HG03159 (cell line): ENCODE measurements at regions not wholly inside any gene's neighbourhood (a gene's known extent, or its start where the extent isn't known, plus 50 kb on each side); places are given as distances from the start of the nearest gene placed in this dataset.
A peak's percentile ranks its signal among the peaks of the same experiment; 100 is the strongest.
"Not testable (repeated sequence)": the region's sequence is repeated elsewhere in the genome, so short reads cannot be mapped to it uniquely, and the experiment has no call there.

Experiments used
- ATAC-seq: cut with Tn5 transposase; IDR thresholded peaks from one replicate; pipeline ENCODE4 v1.9.1; 2021; ENCODE audit warnings: mild to moderate bottlenecking, moderate library complexity; ENCODE audit not compliant: unreplicated experiment

DNA sequence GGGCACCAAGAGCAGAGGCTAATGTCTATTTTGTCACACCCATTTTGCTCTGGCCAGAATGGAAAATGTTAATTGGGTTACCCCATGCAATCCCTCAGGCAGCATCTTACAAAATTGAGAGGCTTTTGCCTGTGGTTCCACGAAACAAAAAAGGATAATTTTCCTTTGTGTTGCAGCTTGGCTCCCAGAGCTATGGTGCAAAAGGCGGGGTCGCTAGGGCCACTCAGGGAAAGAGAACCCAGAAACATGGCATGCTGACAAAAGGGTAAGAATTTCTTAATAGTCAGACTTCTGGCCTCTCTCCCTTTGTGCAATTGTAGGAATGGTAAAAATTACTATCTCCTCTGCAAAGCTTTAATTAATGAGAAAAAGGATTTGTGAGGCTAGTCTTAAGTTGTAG is 119.6 kb upstream of the BANK1 start:
- ATAC-seq: no peak

DNA sequence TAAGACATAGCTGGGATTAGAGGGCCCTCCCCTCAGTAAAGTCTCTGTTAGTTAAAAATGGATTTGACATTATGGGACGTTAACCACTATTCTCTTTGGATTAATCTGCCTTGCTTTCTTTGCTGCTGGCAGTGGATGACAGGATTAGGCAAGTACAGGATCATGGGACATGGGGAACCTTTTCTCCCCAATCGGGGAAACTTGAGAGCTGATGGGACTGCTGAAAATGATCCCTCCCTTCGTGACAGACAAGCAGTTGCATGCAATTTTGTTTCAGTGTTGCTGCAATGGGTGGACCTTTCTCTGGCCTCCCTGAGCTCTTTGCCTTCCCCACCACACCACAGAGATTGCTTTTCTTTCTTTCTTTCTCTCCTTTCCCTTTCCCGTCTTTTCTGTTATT is 120.2 kb upstream of the BANK1 start:
- ATAC-seq: no peak

DNA sequence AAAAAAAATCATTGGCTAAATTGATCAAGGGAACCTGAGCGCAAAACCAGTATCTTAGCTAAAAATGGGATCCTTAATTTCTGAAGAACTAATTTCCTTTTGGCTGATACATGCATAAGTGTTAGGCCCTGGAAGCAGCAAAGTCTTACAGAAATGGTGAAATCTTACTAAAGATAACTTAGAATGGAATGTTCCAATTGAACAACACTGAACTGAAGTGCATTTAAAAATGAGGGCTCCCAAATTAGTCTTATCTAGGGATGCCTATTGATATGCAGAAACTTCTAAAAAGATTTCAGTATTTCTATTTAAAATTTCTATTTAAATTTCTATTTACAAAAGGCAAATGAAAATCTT is 120.7 kb upstream of the BANK1 start:
- no peak for ATAC-seq

DNA sequence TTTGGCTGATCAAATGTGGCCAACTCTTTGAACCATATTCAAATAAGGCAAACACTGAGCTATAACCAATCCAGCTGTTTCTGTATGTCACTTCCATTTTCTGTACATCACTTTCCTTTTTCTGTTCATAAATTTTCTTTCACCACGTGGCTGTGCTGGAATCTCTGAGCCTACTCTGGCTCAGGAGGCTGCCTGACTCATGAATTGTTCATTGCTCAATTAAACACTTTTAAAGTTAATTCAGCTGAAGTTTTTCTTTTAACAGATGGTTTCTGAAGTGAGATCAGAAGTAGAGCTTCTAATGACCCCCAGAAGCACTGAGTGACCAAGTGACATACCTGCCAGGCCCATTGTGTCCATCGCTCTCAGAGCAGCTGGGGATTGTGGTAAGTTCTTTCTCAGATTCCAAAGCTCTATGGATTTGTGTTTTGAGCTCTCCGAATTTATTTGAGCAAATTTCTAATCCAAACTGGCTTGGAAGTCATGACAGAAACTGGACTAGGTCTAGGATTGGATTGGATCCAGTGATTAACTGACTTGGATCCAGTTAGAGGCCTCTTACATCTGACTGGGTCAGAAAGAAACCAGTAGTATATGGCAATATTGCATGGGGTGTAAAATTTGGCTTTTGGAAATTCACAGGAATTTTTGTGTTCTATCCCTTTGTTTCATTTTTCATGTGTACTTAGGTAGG is 121.2 kb upstream of the BANK1 start:
- no peak for ATAC-seq

- ATAC-seq: no peak
These were observed 123.2 kb upstream of the BANK1 start for GRCh38 chr4:101667348-101667747.

GRCh38 chr4:101660607-101661006 is 129.9 kb upstream of the BANK1 start:
- ATAC-seq: no peak

DNA sequence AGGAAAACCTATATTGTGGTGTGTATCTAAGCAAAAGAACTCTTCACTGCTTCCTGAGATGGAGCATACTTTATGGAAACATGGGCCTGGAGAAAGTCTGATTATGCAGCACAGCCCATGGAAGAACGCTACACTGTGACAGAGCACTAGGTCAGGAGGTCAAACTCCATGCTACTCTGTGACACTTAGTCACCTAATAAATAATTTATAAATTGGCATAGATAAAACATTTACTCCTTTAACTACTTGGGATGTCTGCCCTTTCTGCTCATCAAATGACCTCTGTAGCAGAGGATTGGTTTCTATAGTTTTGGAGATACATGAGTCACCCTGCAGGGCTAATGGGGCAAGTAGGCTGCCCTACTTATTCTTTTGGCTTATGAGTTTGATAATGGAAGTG is 134.7 kb upstream of the BANK1 start:
- no peak for ATAC-seq

DNA sequence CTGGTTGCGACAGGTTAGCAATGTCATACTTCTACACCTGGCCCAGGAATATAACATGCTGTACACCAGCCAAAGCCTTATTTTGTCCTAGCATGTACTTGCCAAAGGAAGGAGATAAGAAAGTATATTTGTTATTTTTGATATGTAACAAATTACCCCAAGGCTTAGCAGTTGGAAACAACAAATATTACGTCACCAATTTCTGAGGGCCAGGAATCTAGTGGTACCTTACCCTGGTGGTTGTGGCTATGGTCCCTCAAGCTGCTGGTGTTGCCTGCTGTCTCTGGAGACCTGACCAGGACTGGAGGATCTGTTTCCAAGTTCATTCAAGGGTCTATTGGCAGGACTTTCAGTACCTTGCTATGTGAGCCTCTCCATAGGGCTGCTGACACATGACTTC is 135.5 kb upstream of the BANK1 start:
- no peak for ATAC-seq

DNA sequence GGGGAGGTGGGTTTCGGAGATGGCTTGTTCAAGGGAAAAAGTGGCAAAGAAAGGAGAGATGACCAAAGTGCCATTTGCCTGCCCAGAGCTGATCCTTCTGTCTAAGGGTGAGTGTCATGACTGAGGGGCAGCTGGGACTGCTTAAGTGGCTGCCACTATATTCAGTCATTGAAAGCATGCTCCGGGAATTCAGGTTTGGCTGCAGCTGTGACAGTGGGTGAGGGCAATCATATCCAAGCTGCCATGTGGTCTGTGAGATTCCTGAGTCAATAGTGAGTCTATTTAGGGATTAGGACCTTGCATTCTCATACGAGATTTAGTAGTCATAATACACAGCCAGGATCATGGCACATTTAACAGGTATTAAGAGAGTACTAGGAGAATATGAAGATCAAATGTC is 138.8 kb upstream of the BANK1 start:
- no peak for ATAC-seq

GRCh38 chr4:101649790-101650515 is 140.6 kb upstream of the BANK1 start:
- no peak for ATAC-seq

- no peak for ATAC-seq
These were observed 142.9 kb upstream of the BANK1 start for GRCh38 chr4:101647710-101648034.

GRCh38 chr4:101644516-101644915 is 146.0 kb upstream of the BANK1 start:
- ATAC-seq: no peak

DNA sequence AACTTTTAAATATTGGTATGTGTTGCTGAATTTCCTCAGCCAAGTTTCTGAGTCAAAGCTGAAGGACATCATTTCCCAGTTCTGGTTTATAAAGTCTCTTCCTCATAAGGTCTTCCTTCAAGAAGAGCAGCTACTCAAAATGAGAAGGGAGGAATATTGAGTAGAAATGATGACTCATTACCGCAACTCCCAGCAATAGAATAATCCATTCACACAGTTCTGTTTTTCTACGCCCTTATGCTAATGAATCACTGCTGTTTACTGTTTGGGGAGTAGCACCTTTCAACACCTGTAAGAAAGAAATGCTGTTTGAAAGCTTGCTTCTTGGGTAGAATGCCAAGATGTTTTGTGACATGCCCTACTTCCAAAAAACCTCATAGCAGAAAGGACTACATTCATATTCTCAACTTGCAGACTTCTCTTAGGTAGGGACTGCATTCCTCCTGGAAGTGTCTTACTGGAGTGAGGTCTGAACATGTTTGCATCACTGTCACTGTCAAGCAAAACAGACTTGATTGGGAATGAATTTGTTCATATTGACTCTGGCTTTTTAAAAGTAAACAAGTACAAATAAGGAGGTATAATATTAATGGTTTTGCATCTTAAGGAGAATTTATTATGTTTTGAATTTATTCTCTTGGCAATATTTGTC is 147.2 kb upstream of the BANK1 start:
- ATAC-seq: peak; percentile 63

- not testable (repeated sequence) for ATAC-seq
These were observed 157.8 kb upstream of the BANK1 start for GRCh38 chr4:101632766-101633165.

DNA sequence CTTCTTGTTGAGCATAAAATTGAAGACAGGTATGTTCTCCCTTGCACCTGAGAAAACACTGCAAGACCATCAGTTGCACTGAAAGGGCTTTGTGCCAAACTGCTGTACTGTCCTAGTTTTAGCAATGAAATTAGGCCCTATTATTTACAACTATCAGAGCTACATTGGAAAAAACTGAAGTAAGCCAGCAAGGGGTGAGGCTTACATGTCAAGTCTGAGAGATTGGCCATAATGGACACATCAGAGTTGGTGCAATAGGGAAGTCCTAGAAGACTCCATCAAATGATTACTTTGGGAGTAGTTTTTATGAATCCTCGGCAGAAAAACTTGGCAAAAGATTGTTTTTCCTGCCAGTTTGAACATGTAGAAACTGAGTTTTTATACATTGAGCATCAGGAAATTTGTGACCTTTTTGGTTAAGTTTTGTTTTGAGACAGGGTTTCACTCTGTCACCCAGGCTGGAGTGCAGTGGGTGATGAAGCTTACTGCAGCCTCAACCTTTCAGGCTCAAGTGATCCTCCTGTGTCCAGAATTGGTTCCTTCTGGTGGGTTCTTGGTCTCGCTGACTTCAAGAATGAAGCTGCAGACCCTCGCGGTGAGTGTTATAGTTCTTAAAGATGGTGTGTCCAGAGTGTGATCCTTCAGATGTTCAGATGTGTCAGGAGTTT is 160.1 kb upstream of the BANK1 start:
- no peak for ATAC-seq

- ATAC-seq: no peak
These were observed 169.4 kb upstream of the BANK1 start for GRCh38 chr4:101621120-101621519.

DNA sequence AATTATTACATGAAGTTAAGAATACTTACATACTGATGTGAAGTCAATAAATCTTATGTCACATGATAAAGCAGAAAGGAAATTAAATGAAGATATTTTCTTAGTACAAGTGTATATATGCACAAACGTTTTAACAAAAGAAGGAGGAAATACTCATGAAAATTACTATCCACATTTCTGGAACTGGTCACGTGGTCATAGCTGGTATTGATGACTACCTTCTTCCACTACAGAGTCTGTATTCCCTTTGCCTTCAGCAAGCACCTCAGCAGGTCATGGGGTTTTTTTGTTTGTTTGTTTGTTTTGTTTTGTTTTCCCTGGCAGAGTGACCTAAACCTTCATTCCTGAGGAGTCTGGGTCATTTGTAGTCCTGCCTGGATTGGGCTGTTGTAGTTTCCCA is 174.9 kb upstream of the BANK1 start:
- no peak for ATAC-seq

GRCh38 chr4:101606989-101607388 is 183.5 kb upstream of the BANK1 start:
- not testable (repeated sequence) for ATAC-seq

DNA sequence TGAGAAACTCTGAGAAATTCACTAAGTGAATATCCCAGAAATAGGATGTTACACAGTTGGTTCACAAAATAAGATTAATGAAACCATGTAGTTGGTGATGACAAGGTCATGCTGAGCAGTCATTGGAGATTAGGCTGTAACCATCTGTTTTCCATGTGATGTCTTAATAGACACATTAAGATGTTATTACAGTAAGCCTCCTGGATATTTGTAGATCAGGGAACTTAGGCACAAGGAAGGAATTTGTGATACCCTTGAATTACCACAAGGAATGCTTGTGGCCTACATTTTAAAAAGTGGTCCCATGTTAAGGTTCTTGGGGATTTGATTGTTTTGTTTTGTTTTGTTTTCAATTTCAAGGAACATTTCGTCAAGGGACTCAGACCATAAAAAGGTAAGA is 185.6 kb upstream of the BANK1 start:
- ATAC-seq: no peak

DNA sequence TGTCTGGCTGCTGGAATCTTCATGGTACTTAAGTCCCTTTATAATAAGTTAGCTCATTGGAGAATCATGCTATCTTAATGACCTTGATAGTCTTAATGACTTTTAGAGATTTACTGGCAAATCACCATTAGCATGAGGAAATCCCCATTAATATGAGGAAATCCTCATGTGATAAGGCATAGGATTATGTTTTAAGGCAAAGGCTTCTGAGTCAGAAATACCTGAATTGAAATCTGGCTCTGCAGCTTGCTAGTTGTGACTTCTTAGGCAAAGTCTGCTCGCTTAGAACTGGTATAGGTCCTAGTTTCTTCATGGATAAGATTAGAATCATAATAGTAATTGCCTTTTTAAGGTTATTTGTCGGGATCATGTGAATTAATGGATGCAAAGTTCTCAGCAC is 190.2 kb upstream of the BANK1 start:
- ATAC-seq: no peak

DNA sequence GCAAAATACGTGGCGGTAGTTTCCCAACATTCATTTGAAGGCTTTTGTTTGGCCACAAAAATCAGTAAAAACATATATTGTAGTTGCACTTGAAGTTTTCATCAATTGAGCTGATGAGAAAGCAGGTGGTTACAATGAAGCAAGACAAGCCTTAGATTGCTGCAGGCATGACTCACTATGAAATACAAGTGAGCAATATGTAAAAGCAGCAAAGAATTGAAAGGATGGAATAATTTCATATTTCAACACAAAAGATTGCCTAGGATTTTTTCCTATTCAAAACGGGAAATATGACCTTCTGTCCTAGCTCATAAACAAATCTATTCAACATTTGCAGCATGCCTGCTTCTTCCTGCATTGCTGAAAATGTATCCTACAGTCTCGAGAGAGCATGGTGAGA is 190.9 kb upstream of the BANK1 start:
- ATAC-seq: no peak
